Muscle of leg (tissue), 3 donors: ENCODE measurements at regions not wholly inside any gene's neighbourhood (a gene's known extent, or its start where the extent isn't known, plus 50 kb on each side); places are given as distances from the start of the nearest gene placed in this dataset.

ENCODE experiments used
- DNase-seq: peaks from one replicate; pipeline ENCODE4 v3.0.0; 2013
- H3K27ac ChIP-seq: one replicate; pipeline ENCODE4 v1.5.1; 2013; ENCODE audit warnings: mild to moderate bottlenecking, low read length, control low read depth
- H3K27me3 ChIP-seq: one replicate; pipeline ENCODE4 v1.6.1; 2013; ENCODE audit warnings: low read length; ENCODE audit not compliant: control insufficient read depth, insufficient read depth
- H3K36me3 ChIP-seq: one replicate; pipeline ENCODE4 v1.6.1; 2013; ENCODE audit warnings: low read length; ENCODE audit not compliant: control insufficient read depth, insufficient read depth
- H3K4me1 ChIP-seq: one replicate; pipeline ENCODE4 v1.6.1; 2013; ENCODE audit warnings: low read length; ENCODE audit not compliant: control insufficient read depth, insufficient read depth
- H3K4me3 ChIP-seq: one replicate; pipeline ENCODE4 v1.5.1; 2013; ENCODE audit warnings: low read length, control low read depth
- H3K9me3 ChIP-seq: replicated peaks from 2 replicates; pipeline ENCODE4 v1.6.1; 2013; ENCODE audit warnings: low read depth, low read length; ENCODE audit not compliant: control insufficient read depth
- WGBS: methylation state at CpG from one replicate; pipeline ENCODE4 v1.1.5; 2013; ENCODE audit warnings: missing lambda C conversion rate; ENCODE audit not compliant: insufficient coverage; 5-methylcytosine and 5-hydroxymethylcytosine counted together

- Histone ChIP-seq H3K4me3 (no peak overlapping the region), H3K36me3 (no peaks in the 10 kb centered on the region), H3K9me3 (no peaks in the 10 kb centered on the region), H3K27ac (no peak overlapping the region), H3K27me3 (no peaks in the 10 kb centered on the region), H3K4me1 (no peaks in the 10 kb centered on the region)
- no CpG with 5 or more reads among the region's 2 CpGs for WGBS
- no peak for DNase-seq
Observed at GRCh38 chr4:23602720-23603119, 287.1 kb downstream of the PPARGC1A start.

- no CpG with 5 or more reads among the region's 3 CpGs for WGBS
- DNase-seq, result no peak
- H3K4me3 ChIP-seq, result no peak overlapping the region
- no peak overlapping the region for H3K27ac ChIP-seq
- H3K27me3 ChIP-seq, result no peaks in the 10 kb centered on the region
- no peaks in the 10 kb centered on the region for H3K36me3 ChIP-seq
- H3K9me3 ChIP-seq, result peaks cover 4% of the 10 kb centered on the region
- no peaks in the 10 kb centered on the region for H3K4me1 ChIP-seq
Observed at GRCh38 chr4:23594125-23594524, 295.7 kb downstream of the PPARGC1A start.

GRCh38 chr4:23590431-23590830 lies 299.4 kb downstream of the PPARGC1A start:
- H3K27ac ChIP-seq, result no peak overlapping the region
- no peaks in the 10 kb centered on the region for H3K27me3 ChIP-seq
- no peak overlapping the region for H3K4me3 ChIP-seq
- no peaks in the 10 kb centered on the region for H3K4me1 ChIP-seq
- no CpG with 5 or more reads among the region's 2 CpGs for WGBS
- peaks cover 4% of the 10 kb centered on the region for H3K9me3 ChIP-seq
- no peak for DNase-seq
- H3K36me3 ChIP-seq, result no peaks in the 10 kb centered on the region

DNA sequence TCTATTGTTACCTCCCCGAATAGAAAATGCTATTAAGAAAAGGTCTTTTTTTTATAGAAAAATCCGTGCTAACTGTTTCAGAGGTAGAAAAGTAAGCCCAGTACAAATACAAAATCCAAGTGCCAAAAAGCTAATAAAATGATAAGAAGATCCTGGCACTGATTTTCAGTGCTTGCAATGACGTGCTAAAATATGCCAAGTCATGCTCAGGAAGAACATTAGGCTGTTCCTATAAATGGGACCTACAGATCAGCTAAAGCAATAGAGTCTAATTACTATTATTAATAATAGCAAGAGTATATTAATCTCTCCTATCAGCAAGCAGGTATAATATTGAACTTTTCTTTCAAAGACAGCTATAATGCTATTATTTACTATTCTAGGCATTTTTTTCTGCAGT lies 305.8 kb downstream of the PPARGC1A start:
- DNase-seq, result no peak
- Histone ChIP-seq H3K27me3 (no peaks in the 10 kb centered on the region), H3K4me1 (no peaks in the 10 kb centered on the region), H3K9me3 (no peaks in the 10 kb centered on the region), H3K36me3 (no peaks in the 10 kb centered on the region), H3K4me3 (no peak overlapping the region), H3K27ac (no peak overlapping the region)
- no CpG with 5 or more reads among the region's 3 CpGs for WGBS

- H3K4me3 ChIP-seq, result no peak overlapping the region
- no peaks in the 10 kb centered on the region for H3K9me3 ChIP-seq
- no CpG with 5 or more reads among the region's 1 CpG for WGBS
- no peaks in the 10 kb centered on the region for H3K4me1 ChIP-seq
- H3K27me3 ChIP-seq, result no peaks in the 10 kb centered on the region
- no peak for DNase-seq
- no peaks in the 10 kb centered on the region for H3K36me3 ChIP-seq
- no peak overlapping the region for H3K27ac ChIP-seq
Observed at GRCh38 chr4:23582671-23583070, 307.2 kb downstream of the PPARGC1A start.

DNA sequence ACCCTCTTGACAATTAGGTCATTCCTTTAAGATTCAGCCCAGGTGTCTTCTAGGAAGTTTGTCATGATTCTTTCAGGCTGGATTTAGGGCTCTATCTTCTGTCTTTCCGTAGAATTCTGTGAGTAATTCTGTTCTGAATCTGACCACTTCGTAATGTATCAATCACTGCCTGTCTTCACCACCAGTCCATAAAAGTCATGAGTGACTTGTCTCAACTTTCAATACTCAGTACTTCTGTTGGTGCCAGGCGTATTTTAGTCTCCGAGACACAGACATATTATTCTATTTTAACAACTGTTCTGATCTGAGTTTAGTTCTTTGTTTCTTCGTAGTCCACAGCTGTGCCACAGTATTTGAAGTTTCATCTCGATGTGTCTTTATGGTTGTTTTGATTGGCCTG lies 310.7 kb downstream of the PPARGC1A start:
- H3K27me3 ChIP-seq, result no peaks in the 10 kb centered on the region
- no peaks in the 10 kb centered on the region for H3K4me1 ChIP-seq
- no peaks in the 10 kb centered on the region for H3K9me3 ChIP-seq
- no peak for DNase-seq
- no peak overlapping the region for H3K4me3 ChIP-seq
- 92% methylated on average over 2 of the region's 6 CpGs for WGBS
- H3K27ac ChIP-seq, result no peak overlapping the region
- no peaks in the 10 kb centered on the region for H3K36me3 ChIP-seq

DNA sequence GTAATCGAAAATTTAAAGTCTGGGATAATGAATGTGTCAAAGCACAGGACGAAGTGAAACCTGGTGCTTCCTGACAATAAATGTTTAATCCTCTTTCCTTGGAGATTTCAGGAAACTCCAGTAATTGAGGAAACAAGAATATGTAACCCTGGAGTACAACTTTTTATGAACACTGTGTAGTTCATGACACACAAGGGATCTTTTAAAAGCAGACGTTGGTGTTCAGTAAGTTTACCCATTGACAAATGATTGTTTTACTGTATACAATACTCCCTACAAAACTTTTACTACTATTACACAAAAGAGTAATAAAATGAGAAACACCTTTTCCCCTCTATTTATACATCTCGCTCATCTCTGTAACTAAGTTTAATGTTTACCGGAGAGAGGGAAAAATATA lies 312.4 kb downstream of the PPARGC1A start:
- Histone ChIP-seq H3K4me1 (no peaks in the 10 kb centered on the region), H3K27ac (no peak overlapping the region), H3K9me3 (no peaks in the 10 kb centered on the region), H3K4me3 (no peak overlapping the region), H3K36me3 (no peaks in the 10 kb centered on the region), H3K27me3 (no peaks in the 10 kb centered on the region)
- no CpG with 5 or more reads among the region's 5 CpGs for WGBS
- DNase-seq, result no peak

DNA sequence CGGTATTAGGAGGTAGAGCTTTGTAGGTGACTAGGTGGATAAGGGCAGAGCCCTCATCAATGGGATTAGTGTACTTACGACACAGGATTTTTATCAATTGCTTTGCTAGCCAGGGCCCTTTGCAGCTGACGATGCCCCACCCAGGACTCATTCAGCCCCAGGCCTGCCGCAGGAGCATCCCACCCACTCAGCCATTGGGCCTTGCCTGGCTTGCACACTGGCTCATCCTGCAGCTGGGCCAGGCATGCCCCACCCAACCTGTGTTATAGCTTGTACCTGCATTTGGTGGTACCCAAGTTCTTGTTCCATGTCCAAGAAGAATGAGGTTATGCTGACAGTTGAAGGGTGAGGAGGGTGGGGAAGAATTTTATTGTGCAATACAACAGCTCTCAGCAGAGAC lies 317.5 kb downstream of the PPARGC1A start:
- Histone ChIP-seq H3K4me3 (no peak overlapping the region), H3K4me1 (no peaks in the 10 kb centered on the region), H3K27me3 (no peaks in the 10 kb centered on the region), H3K36me3 (no peaks in the 10 kb centered on the region), H3K27ac (no peak overlapping the region), H3K9me3 (no peaks in the 10 kb centered on the region)
- no peak for DNase-seq
- WGBS, result 92% methylated on average over 2 of the region's 4 CpGs

DNA sequence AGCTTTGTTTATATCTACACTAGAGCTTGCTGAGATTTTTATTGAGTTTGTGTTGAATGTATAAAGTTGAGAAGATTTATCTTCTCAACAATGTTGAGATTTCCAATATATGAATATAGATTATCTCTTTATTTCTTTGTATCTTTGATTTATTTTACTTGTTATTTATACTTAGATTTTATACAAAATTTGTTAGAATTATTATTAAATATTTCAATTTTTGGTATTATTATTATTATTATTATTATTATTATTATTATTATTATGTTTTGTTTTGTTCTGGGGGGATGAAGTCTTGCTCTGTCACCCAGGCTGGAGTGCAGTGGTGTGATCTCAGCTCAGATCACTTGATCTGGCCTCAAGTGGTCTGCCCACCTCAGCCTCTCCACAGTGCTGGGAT lies 322.5 kb downstream of the PPARGC1A start:
- Histone ChIP-seq H3K27ac (no peak overlapping the region), H3K9me3 (no peaks in the 10 kb centered on the region), H3K36me3 (no peaks in the 10 kb centered on the region), H3K4me1 (no peaks in the 10 kb centered on the region), H3K27me3 (no peaks in the 10 kb centered on the region), H3K4me3 (no peak overlapping the region)
- DNase-seq, result no peak

- DNase-seq, result no peak
- Histone ChIP-seq H3K9me3 (no peaks in the 10 kb centered on the region), H3K4me3 (no peak overlapping the region), H3K4me1 (no peaks in the 10 kb centered on the region), H3K27ac (no peak overlapping the region), H3K27me3 (no peaks in the 10 kb centered on the region), H3K36me3 (no peaks in the 10 kb centered on the region)
- WGBS, result 88% methylated on average over 1 of the region's 2 CpGs
Observed at GRCh38 chr4:23560748-23561147, 329.1 kb downstream of the PPARGC1A start.

DNA sequence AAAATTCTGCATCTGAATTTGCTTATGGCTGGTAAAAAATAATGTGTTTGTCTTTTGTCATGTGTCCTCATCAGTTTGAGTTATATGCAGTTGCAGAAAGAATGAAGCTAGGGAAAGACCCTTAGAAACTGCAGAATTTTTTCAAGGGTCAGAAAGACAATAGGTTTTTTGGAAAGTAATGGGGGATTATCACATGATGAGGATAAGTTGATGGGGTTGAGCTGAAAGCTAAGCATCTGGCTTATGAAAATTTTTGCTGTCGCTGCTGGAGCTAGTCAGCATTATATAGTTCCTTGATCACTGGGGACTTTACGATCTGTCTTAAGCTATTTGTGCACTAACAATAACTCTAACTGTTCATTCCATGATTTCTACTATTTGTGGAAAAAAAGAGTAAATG lies 331.7 kb downstream of the PPARGC1A start:
- Histone ChIP-seq H3K27ac (no peak overlapping the region), H3K27me3 (no peaks in the 10 kb centered on the region), H3K4me3 (no peak overlapping the region), H3K9me3 (no peaks in the 10 kb centered on the region), H3K4me1 (no peaks in the 10 kb centered on the region), H3K36me3 (no peaks in the 10 kb centered on the region)
- no CpG with 5 or more reads among the region's 2 CpGs for WGBS
- no peak for DNase-seq
